ENCODE measurements at regions not wholly inside any gene's neighbourhood (a gene's known extent, or its start where the extent isn't known, plus 50 kb on each side); places are given as distances from the start of the nearest gene placed in this dataset.

DNA sequence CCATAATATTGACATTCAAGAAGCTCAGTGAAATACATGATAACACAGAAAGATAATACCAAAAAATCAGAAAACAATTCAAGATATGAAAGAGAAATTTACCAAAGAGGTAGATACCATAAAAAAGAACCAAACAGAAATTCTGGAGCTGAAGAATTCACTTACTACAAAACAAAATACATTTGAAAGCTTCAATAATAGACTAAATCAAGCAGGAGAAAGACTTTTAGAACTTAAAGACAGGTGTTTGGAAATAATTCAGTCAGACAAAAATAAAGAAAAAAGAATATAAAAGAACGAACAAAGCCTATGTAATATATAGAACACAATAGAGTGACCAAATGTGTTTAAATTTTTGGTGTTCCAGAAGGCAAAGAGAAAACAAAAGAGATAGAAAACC is 158.7 kb downstream of the MOBP start:
- no peak overlapping the region for H3K4me2 ChIP-seq (ENCODE audit: low read length)
- H3K4me1 ChIP-seq (ENCODE audit: control insufficient read depth in 1 of 2, insufficient read depth in 2 of 2, low read length in 2 of 2), result no peaks in the 10 kb centered on the region
- H3K4me3 ChIP-seq (replicated peaks in 1 of 2; ENCODE audit: low read depth in 1 of 2, low read length in 2 of 2), result no peak overlapping the region
- no TSS peak for BruUV-seq (replicated peaks)
- ChIA-PET RAD21 (ENCODE audit: low non-redundant PET in 1 of 2, low total read pairs in 2 of 2, uncharacterized antibody in 2 of 2, unreplicated experiment in 2 of 2) (no interaction called here), CTCF (no interaction called here), POLR2A (no interaction called here)
- no peak overlapping the region for H2AFZ ChIP-seq (ENCODE audit: low read depth, low read length, poor library complexity, severe bottlenecking)
- ATAC-seq, result no peak
- TF ChIP-seq, protein P1, sequence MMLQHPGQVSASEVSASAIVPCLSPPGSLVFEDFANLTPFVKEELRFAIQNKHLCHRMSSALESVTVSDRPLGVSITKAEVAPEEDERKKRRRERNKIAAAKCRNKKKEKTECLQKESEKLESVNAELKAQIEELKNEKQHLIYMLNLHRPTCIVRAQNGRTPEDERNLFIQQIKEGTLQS (IDR thresholded peaks at IDR 0.05), result no peak
- no peak for TF ChIP-seq FOSL1 (IDR thresholded peaks at IDR 0.05; ENCODE audit: low read depth)
- TF ChIP-seq JUND (IDR thresholded peaks at IDR 0.05), result no peak
- TF ChIP-seq TCF7L2 (IDR thresholded peaks at IDR 0.05; ENCODE audit: borderline replicate concordance, extremely low read depth, insufficient read depth, insufficient read length), result no peak
- TF ChIP-seq EGR1 (IDR thresholded peaks at IDR 0.05; ENCODE audit: low read depth), result no peak
- TF ChIP-seq RAD21 (IDR thresholded peaks at IDR 0.05; ENCODE audit: low read depth), result no peak
- no peak for TF ChIP-seq CBX3 (IDR thresholded peaks at IDR 0.05; ENCODE audit: low read depth)
- no peak for TF ChIP-seq ZNF274 (IDR thresholded peaks at IDR 0.05; ENCODE audit: low read depth, low read length)
- TF ChIP-seq, protein P2, sequence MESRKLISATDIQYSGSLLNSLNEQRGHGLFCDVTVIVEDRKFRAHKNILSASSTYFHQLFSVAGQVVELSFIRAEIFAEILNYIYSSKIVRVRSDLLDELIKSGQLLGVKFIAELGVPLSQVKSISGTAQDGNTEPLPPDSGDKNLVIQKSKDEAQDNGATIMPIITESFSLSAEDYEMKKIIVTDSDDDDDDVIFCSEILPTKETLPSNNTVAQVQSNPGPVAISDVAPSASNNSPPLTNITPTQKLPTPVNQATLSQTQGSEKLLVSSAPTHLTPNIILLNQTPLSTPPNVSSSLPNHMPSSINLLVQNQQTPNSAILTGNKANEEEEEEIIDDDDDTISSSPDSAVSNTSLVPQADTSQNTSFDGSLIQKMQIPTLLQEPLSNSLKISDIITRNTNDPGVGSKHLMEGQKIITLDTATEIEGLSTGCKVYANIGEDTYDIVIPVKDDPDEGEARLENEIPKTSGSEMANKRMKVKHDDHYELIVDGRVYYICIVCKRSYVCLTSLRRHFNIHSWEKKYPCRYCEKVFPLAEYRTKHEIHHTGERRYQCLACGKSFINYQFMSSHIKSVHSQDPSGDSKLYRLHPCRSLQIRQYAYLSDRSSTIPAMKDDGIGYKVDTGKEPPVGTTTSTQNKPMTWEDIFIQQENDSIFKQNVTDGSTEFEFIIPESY (IDR thresholded peaks at IDR 0.05; ENCODE audit: extremely low read depth, insufficient replicate concordance, low read length), result no peak
- no peak for TF ChIP-seq CEBPB (IDR thresholded peaks at IDR 0.05; ENCODE audit: low read depth)
- no peak overlapping the region for H3K27ac ChIP-seq (ENCODE audit: low read depth, low read length)
- no peak for DNase-seq (ENCODE audit: low read depth, low spot score)
- H4K20me1 ChIP-seq (ENCODE audit: insufficient read depth), result no peaks in the 10 kb centered on the region
- intact Hi-C loops (cut with micrococcal nuclease), result no loop called here
- no peak overlapping the region for H3K9ac ChIP-seq (ENCODE audit: low read length)
- H3K27me3 ChIP-seq (ENCODE audit: insufficient read depth, low read length), result no peaks in the 10 kb centered on the region
- no peaks in the 10 kb centered on the region for H3K79me2 ChIP-seq (ENCODE audit: insufficient read depth, low read length)
- H3K9me2 ChIP-seq (ENCODE audit: insufficient read depth), result no peaks in the 10 kb centered on the region; the same call in 1 of the 2 replicates
- H3K9me3 ChIP-seq (ENCODE audit: control insufficient read depth in 1 of 2, insufficient read depth in 1 of 2, low read depth in 1 of 2, low read length in 2 of 2), result no peaks in the 10 kb centered on the region
- no peaks in the 10 kb centered on the region for H3K36me3 ChIP-seq (ENCODE audit: control insufficient read depth in 1 of 2, insufficient read depth in 2 of 2, low read length in 2 of 2)

Data from HCT116 (cell line).